Frontal cortex (tissue), 3 donors: ENCODE measurements at regions not wholly inside any gene's neighbourhood (a gene's known extent, or its start where the extent isn't known, plus 50 kb on each side); places are given as distances from the start of the nearest gene placed in this dataset.
"Not testable (repeated sequence)": the region's sequence is repeated elsewhere in the genome, so short reads cannot be mapped to it uniquely, and the experiment has no call there.

ENCODE experiments used
- DNase-seq, 2 donors: peaks; one replicate each; pipeline ENCODE4 v3.0.0; 2012; ENCODE audit warnings: low spot score in 2 of 2
- FAIRE-seq: peaks from 2 replicates; lab custom pipeline; 2012; peaks lifted over from hg19 to GRCh38; lab: Jason Lieb, UNC
- donor health status: control.
- donor health status: control.
- donor health status: control.

- DNase-seq (no peak), FAIRE-seq (no peak)
Observed at GRCh38 chr5:117638581-117638980, 1064.0 kb upstream of the SEMA6A start.

GRCh38 chr5:117633093-117633492, 1058.5 kb upstream of the SEMA6A start:
- no peak for FAIRE-seq

GRCh38 chr5:117624201-117624600, 1049.6 kb upstream of the SEMA6A start:
- DNase-seq (no peak), FAIRE-seq (no peak)

More at GRCh38 chr5:117633093-117633492, 1058.5 kb upstream of the SEMA6A start:
- no peak for DNase-seq

- DNase-seq (no peak), FAIRE-seq (no peak)
Observed at GRCh38 chr5:117623042-117623805, 1048.6 kb upstream of the SEMA6A start.

GRCh38 chr5:117621921-117622320, 1047.3 kb upstream of the SEMA6A start:
- FAIRE-seq (no peak), DNase-seq (no peak)

- DNase-seq (no peak), FAIRE-seq (no peak)
Observed at GRCh38 chr5:117615226-117615625, 1040.6 kb upstream of the SEMA6A start.

GRCh38 chr5:117614408-117614807, 1039.8 kb upstream of the SEMA6A start:
- FAIRE-seq (no peak), DNase-seq (no peak)

- no peak for DNase-seq
- FAIRE-seq = no peak
Observed at GRCh38 chr5:117604845-117605244, 1030.2 kb upstream of the SEMA6A start.

GRCh38 chr5:117599811-117600210, 1025.2 kb upstream of the SEMA6A start:
- FAIRE-seq, DNase-seq: not testable (repeated sequence)

GRCh38 chr5:117594166-117594565, 1019.5 kb upstream of the SEMA6A start:
- peak in 1 of 2 donors; percentile 4 for DNase-seq
- FAIRE-seq = no peak

- no peak for DNase-seq
- FAIRE-seq = no peak
Observed at GRCh38 chr5:117590944-117591343, 1016.3 kb upstream of the SEMA6A start.

- no peak for FAIRE-seq
Observed at GRCh38 chr5:117588611-117589010, 1014.0 kb upstream of the SEMA6A start.

GRCh38 chr5:117587111-117587510, 1012.5 kb upstream of the SEMA6A start:
- FAIRE-seq (no peak), DNase-seq (no peak)

More at GRCh38 chr5:117588611-117589010, 1014.0 kb upstream of the SEMA6A start:
- no peak for DNase-seq

GRCh38 chr5:117568622-117569021, 994.0 kb upstream of the SEMA6A start:
- no peak for FAIRE-seq

GRCh38 chr5:117568126-117568525, 993.5 kb upstream of the SEMA6A start:
- FAIRE-seq (no peak), DNase-seq (no peak)

More at GRCh38 chr5:117568622-117569021, 994.0 kb upstream of the SEMA6A start:
- no peak for DNase-seq

- FAIRE-seq = peak; percentile 21
- no peak for DNase-seq
Observed at GRCh38 chr5:117562647-117563046, 988.0 kb upstream of the SEMA6A start.

GRCh38 chr5:117561531-117561930, 986.9 kb upstream of the SEMA6A start:
- FAIRE-seq (no peak), DNase-seq (no peak)

GRCh38 chr5:117559005-117559844, 984.6 kb upstream of the SEMA6A start:
- DNase-seq = no peak
- FAIRE-seq = no peak

- DNase-seq (no peak), FAIRE-seq (no peak)
Observed at GRCh38 chr5:117551236-117551635, 976.6 kb upstream of the SEMA6A start.

- DNase-seq (no peak), FAIRE-seq (no peak)
Observed at GRCh38 chr5:117547192-117547591, 972.6 kb upstream of the SEMA6A start.

GRCh38 chr5:117539692-117540091, 965.1 kb upstream of the SEMA6A start:
- FAIRE-seq (no peak), DNase-seq (no peak)
